Astrocyte (in vitro differentiated cells and primary cell): ENCODE measurements at regions not wholly inside any gene's neighbourhood (a gene's known extent, or its start where the extent isn't known, plus 50 kb on each side); places are given as distances from the start of the nearest gene placed in this dataset.

ENCODE experiments used
- DNase-seq: peaks from one replicate; pipeline ENCODE4 v3.0.0-alpha.2; 2010; ENCODE audit warnings: low read depth
- FAIRE-seq: peaks from 2 replicates; lab custom pipeline; 2011; peaks lifted over from hg19 to GRCh38; lab: Jason Lieb, UNC
- H2AFZ ChIP-seq: 2 replicates; pipeline ENCODE4 v1.6.0; 2012; ENCODE audit warnings: low read depth, low read length, inconsistent platforms
- H3K27ac ChIP-seq: 2 replicates; pipeline ENCODE4 v1.5.1; 2011; ENCODE audit warnings: low read depth, low read length, inconsistent platforms
- H3K27me3 ChIP-seq: 2 replicates; pipeline ENCODE4 v1.6.0; 2011; ENCODE audit warnings: low read length, inconsistent platforms; ENCODE audit not compliant: insufficient read depth
- H3K36me3 ChIP-seq: 2 replicates; pipeline ENCODE4 v1.5.1; 2011; ENCODE audit warnings: low read length, inconsistent platforms; ENCODE audit not compliant: insufficient read depth
- H3K4me1 ChIP-seq: 2 replicates; pipeline ENCODE4 v1.5.1; 2011; ENCODE audit warnings: low read length, inconsistent platforms; ENCODE audit not compliant: insufficient read depth
- H3K4me2 ChIP-seq: 2 replicates; pipeline ENCODE4 v1.6.0; 2012; ENCODE audit warnings: low read length, inconsistent platforms
- H3K4me3 ChIP-seq: 2 replicates; pipeline ENCODE4 v1.5.1; 2011; ENCODE audit warnings: low read depth, mild to moderate bottlenecking, low read length, inconsistent platforms; ENCODE audit not compliant: insufficient read depth
- H3K79me2 ChIP-seq: 2 replicates; pipeline ENCODE4 v1.6.0; 2012; ENCODE audit warnings: mild to moderate bottlenecking, low read length, inconsistent platforms; ENCODE audit not compliant: insufficient read depth
- H3K9ac ChIP-seq: 2 replicates; pipeline ENCODE4 v1.6.0; 2012; ENCODE audit warnings: mild to moderate bottlenecking, low read length, inconsistent platforms
- H3K9me3 ChIP-seq: 2 replicates; pipeline ENCODE4 v1.5.1; 2012; ENCODE audit warnings: low read depth, mild to moderate bottlenecking, low read length, inconsistent platforms; ENCODE audit not compliant: insufficient read depth
- H4K20me1 ChIP-seq: 2 replicates; pipeline ENCODE4 v1.6.0; 2012; ENCODE audit warnings: low read length, inconsistent platforms; ENCODE audit not compliant: insufficient read depth
- H3K27ac Mint-ChIP-seq: one replicate; pipeline ENCODE4 v1.8.0; 2021; ENCODE audit warnings: mild to moderate bottlenecking, mixed read lengths; ENCODE audit not compliant: unreplicated experiment
- H3K27me3 Mint-ChIP-seq: one replicate; pipeline ENCODE4 v1.8.0; 2021; ENCODE audit warnings: low read depth, mixed read lengths; ENCODE audit not compliant: unreplicated experiment
- H3K36me3 Mint-ChIP-seq: one replicate; pipeline ENCODE4 v1.8.0; 2021; ENCODE audit warnings: low read depth, mixed read lengths; ENCODE audit not compliant: unreplicated experiment
- H3K4me1 Mint-ChIP-seq: one replicate; pipeline ENCODE4 v1.8.0; 2021; ENCODE audit warnings: low read depth, mixed read lengths; ENCODE audit not compliant: unreplicated experiment
- H3K4me3 Mint-ChIP-seq: one replicate; pipeline ENCODE4 v1.8.0; 2021; ENCODE audit warnings: mild to moderate bottlenecking, moderate library complexity, mixed read lengths; ENCODE audit not compliant: unreplicated experiment
- H3K9me3 Mint-ChIP-seq: one replicate; pipeline ENCODE4 v1.8.0; 2021; ENCODE audit warnings: mild to moderate bottlenecking, mixed read lengths; ENCODE audit not compliant: unreplicated experiment
- CTCF ChIP-seq: IDR thresholded peaks from 2 replicates; pipeline ENCODE4 v1.5.1; 2011; ENCODE audit warnings: low read depth, mild to moderate bottlenecking, inconsistent platforms, low read length, moderate library complexity; ENCODE audit not compliant: insufficient read depth
- EZH2 ChIP-seq: IDR thresholded peaks from 2 replicates; pipeline ENCODE4 v1.6.1; 2012; ENCODE audit warnings: mild to moderate bottlenecking, low read length, inconsistent platforms; ENCODE audit not compliant: insufficient read depth

- Histone ChIP-seq H3K4me2 (no peak overlapping the region), H3K27me3 (peaks cover 8% of the 10 kb centered on the region), H2AFZ (no peak overlapping the region), H3K27ac (no peak overlapping the region), H3K4me3 (no peak overlapping the region), H3K36me3 (no peaks in the 10 kb centered on the region), H3K9me3 (no peaks in the 10 kb centered on the region), H3K79me2 (no peaks in the 10 kb centered on the region), H4K20me1 (no peaks in the 10 kb centered on the region), H3K4me1 (peaks cover under 1% of the 10 kb centered on the region), H3K9ac (no peak overlapping the region)
- no peaks in the 10 kb centered on the region for H3K9me3 Mint-ChIP-seq
- no peak for FAIRE-seq
- no peak overlapping the region for H3K4me3 Mint-ChIP-seq
- TF ChIP-seq EZH2 (no peak), CTCF (no peak)
- H3K27ac Mint-ChIP-seq, result no peak overlapping the region
- H3K4me1 Mint-ChIP-seq, result peaks cover 3% of the 10 kb centered on the region
- no peak for DNase-seq
- H3K36me3 Mint-ChIP-seq, result no peaks in the 10 kb centered on the region
- H3K27me3 Mint-ChIP-seq, result peaks cover 17% of the 10 kb centered on the region
These were observed 94.3 kb upstream of the IRS2 start for GRCh38 chr13:109880371-109881346.

GRCh38 chr13:109879338-109879737 is 93.0 kb upstream of the IRS2 start:
- Histone ChIP-seq H3K27me3 (peaks cover 8% of the 10 kb centered on the region), H2AFZ (no peak overlapping the region), H4K20me1 (no peaks in the 10 kb centered on the region), H3K4me3 (no peak overlapping the region), H3K36me3 (no peaks in the 10 kb centered on the region), H3K27ac (no peak overlapping the region), H3K9ac (no peak overlapping the region), H3K79me2 (no peaks in the 10 kb centered on the region), H3K9me3 (no peaks in the 10 kb centered on the region), H3K4me2 (no peak overlapping the region), H3K4me1 (peaks cover 12% of the 10 kb centered on the region)
- no peak for DNase-seq
- FAIRE-seq, result no peak
- Mint-ChIP-seq H3K27me3 (peaks cover 17% of the 10 kb centered on the region), H3K4me3 (no peak overlapping the region), H3K4me1 (peaks cover 15% of the 10 kb centered on the region), H3K9me3 (no peaks in the 10 kb centered on the region), H3K27ac (no peak overlapping the region), H3K36me3 (no peaks in the 10 kb centered on the region)
- no peak for TF ChIP-seq CTCF
- TF ChIP-seq EZH2, result no peak

GRCh38 chr13:109877809-109878208 is 91.4 kb upstream of the IRS2 start:
- DNase-seq, result no peak
- TF ChIP-seq CTCF, result no peak
- Mint-ChIP-seq H3K27me3 (peaks cover 12% of the 10 kb centered on the region), H3K9me3 (no peaks in the 10 kb centered on the region), H3K4me3 (no peak overlapping the region), H3K27ac (no peak overlapping the region), H3K36me3 (no peaks in the 10 kb centered on the region), H3K4me1 (peaks cover 25% of the 10 kb centered on the region)
- H3K4me2 ChIP-seq, result no peak overlapping the region
- H3K27me3 ChIP-seq, result peaks cover 8% of the 10 kb centered on the region
- H3K9me3 ChIP-seq, result no peaks in the 10 kb centered on the region
- peaks cover 14% of the 10 kb centered on the region for H3K4me1 ChIP-seq
- H3K79me2 ChIP-seq, result no peaks in the 10 kb centered on the region
- no peaks in the 10 kb centered on the region for H3K36me3 ChIP-seq
- no peak overlapping the region for H3K27ac ChIP-seq
- no peak overlapping the region for H3K4me3 ChIP-seq
- FAIRE-seq, result no peak
- no peak overlapping the region for H3K9ac ChIP-seq
- no peaks in the 10 kb centered on the region for H4K20me1 ChIP-seq
- H2AFZ ChIP-seq, result no peak overlapping the region
